WTC11 (cell line): ENCODE measurements at regions not wholly inside any gene's neighbourhood (a gene's known extent, or its start where the extent isn't known, plus 50 kb on each side); places are given as distances from the start of the nearest gene placed in this dataset.

Experiments
- ATF2 ChIP-seq: sonication (generic); formaldehyde crosslinking; IDR thresholded peaks from 2 replicates; pipeline ENCODE4 v1.8.1; 2022; ENCODE audit warnings: low read depth, missing genetic modification reagents, borderline replicate concordance
- CREB1 ChIP-seq: sonication (generic); formaldehyde crosslinking; IDR thresholded peaks from 2 replicates; pipeline ENCODE4 v1.8.0; 2023; ENCODE audit warnings: mild to moderate bottlenecking, missing genetic modification reagents
- FOXJ3 ChIP-seq: sonication (generic); formaldehyde crosslinking; IDR thresholded peaks from 2 replicates; pipeline ENCODE4 v1.9.0; 2021; ENCODE audit warnings: missing genetic modification reagents, mild to moderate bottlenecking, borderline replicate concordance
- JUN ChIP-seq: sonication (generic); formaldehyde crosslinking; IDR thresholded peaks from 2 replicates; pipeline ENCODE4 v1.8.0; 2023; ENCODE audit warnings: mild to moderate bottlenecking, missing genetic modification reagents
- NR3C1 ChIP-seq: sonication (generic); formaldehyde crosslinking; conservative IDR thresholded peaks from 2 replicates; pipeline ENCODE4 v1.8.1; 2023; ENCODE audit warnings: low read depth, mild to moderate bottlenecking, missing genetic modification reagents
- USF2 ChIP-seq: sonication (generic); formaldehyde crosslinking; IDR thresholded peaks from 2 replicates; pipeline ENCODE4 v1.8.1; 2023; ENCODE audit warnings: mild to moderate bottlenecking, missing genetic modification reagents, moderate library complexity
- ZBTB21 ChIP-seq: sonication (generic); formaldehyde crosslinking; IDR thresholded peaks from 2 replicates; pipeline ENCODE4 v1.8.1; 2023; ENCODE audit warnings: mild to moderate bottlenecking, missing genetic modification reagents, borderline replicate concordance
- ZMAT4 ChIP-seq: fragments of 250-450 bp; sonication (Bioruptor Pico); IDR thresholded peaks from 2 replicates; pipeline ENCODE4 v1.9.0; 2021; ENCODE audit warnings: mild to moderate bottlenecking
- ZNF423 ChIP-seq: fragments of 250-450 bp; sonication (Bioruptor Pico); IDR thresholded peaks from 2 replicates; pipeline ENCODE4 v2.1.2; 2022; ENCODE audit warnings: mild to moderate bottlenecking, moderate library complexity
- TF ChIP-seq, protein P1 (sequence below): fragments of 200-600 bp; IDR thresholded peaks from 2 replicates; pipeline ENCODE4 v1.8.0; 2022; ENCODE audit warnings: antibody characterized with exemption
- TF ChIP-seq, protein P2 (sequence below): sonication (generic); formaldehyde crosslinking; IDR thresholded peaks from 2 replicates; pipeline ENCODE4 v1.8.0; 2022; ENCODE audit warnings: missing genetic modification reagents
- TF ChIP-seq, protein P3 (sequence below): sonication (generic); formaldehyde crosslinking; conservative IDR thresholded peaks from 2 replicates; pipeline ENCODE4 v1.8.1; 2023; ENCODE audit warnings: mild to moderate bottlenecking, low read depth, missing genetic modification reagents, moderate library complexity
- TF ChIP-seq, protein P4 (sequence below): sonication (generic); formaldehyde crosslinking; IDR thresholded peaks from 2 replicates; pipeline ENCODE4 v1.8.1; 2023; ENCODE audit warnings: mild to moderate bottlenecking, missing genetic modification reagents
- TF ChIP-seq, protein P5 (sequence below): sonication (generic); formaldehyde crosslinking; IDR thresholded peaks from 2 replicates; pipeline ENCODE4 v1.8.1; 2023; ENCODE audit warnings: mild to moderate bottlenecking, missing genetic modification reagents, moderate library complexity

GRCh38 chr3:181637456-181637855, 74.3 kb upstream of the SOX2 start:
- TF ChIP-seq, protein P1, sequence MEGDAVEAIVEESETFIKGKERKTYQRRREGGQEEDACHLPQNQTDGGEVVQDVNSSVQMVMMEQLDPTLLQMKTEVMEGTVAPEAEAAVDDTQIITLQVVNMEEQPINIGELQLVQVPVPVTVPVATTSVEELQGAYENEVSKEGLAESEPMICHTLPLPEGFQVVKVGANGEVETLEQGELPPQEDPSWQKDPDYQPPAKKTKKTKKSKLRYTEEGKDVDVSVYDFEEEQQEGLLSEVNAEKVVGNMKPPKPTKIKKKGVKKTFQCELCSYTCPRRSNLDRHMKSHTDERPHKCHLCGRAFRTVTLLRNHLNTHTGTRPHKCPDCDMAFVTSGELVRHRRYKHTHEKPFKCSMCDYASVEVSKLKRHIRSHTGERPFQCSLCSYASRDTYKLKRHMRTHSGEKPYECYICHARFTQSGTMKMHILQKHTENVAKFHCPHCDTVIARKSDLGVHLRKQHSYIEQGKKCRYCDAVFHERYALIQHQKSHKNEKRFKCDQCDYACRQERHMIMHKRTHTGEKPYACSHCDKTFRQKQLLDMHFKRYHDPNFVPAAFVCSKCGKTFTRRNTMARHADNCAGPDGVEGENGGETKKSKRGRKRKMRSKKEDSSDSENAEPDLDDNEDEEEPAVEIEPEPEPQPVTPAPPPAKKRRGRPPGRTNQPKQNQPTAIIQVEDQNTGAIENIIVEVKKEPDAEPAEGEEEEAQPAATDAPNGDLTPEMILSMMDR, result no peak
- TF ChIP-seq FOXJ3 (CRISPR knock-in tag) (no peak), CREB1 (CRISPR knock-in tag) (no peak), JUN (CRISPR knock-in tag) (no peak), ZMAT4 (CRISPR knock-in tag) (no peak), USF2 (no peak), ZNF423 (CRISPR knock-in tag) (no peak), NR3C1 (CRISPR knock-in tag) (no peak), ATF2 (CRISPR knock-in tag) (no peak), ZBTB21 (CRISPR knock-in tag) (no peak)
- TF ChIP-seq, protein P2, sequence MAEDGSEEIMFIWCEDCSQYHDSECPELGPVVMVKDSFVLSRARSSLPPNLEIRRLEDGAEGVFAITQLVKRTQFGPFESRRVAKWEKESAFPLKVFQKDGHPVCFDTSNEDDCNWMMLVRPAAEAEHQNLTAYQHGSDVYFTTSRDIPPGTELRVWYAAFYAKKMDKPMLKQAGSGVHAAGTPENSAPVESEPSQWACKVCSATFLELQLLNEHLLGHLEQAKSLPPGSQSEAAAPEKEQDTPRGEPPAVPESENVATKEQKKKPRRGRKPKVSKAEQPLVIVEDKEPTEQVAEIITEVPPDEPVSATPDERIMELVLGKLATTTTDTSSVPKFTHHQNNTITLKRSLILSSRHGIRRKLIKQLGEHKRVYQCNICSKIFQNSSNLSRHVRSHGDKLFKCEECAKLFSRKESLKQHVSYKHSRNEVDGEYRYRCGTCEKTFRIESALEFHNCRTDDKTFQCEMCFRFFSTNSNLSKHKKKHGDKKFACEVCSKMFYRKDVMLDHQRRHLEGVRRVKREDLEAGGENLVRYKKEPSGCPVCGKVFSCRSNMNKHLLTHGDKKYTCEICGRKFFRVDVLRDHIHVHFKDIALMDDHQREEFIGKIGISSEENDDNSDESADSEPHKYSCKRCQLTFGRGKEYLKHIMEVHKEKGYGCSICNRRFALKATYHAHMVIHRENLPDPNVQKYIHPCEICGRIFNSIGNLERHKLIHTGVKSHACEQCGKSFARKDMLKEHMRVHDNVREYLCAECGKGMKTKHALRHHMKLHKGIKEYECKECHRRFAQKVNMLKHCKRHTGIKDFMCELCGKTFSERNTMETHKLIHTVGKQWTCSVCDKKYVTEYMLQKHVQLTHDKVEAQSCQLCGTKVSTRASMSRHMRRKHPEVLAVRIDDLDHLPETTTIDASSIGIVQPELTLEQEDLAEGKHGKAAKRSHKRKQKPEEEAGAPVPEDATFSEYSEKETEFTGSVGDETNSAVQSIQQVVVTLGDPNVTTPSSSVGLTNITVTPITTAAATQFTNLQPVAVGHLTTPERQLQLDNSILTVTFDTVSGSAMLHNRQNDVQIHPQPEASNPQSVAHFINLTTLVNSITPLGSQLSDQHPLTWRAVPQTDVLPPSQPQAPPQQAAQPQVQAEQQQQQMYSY (CRISPR knock-in tag), result no peak
- TF ChIP-seq, protein P3, sequence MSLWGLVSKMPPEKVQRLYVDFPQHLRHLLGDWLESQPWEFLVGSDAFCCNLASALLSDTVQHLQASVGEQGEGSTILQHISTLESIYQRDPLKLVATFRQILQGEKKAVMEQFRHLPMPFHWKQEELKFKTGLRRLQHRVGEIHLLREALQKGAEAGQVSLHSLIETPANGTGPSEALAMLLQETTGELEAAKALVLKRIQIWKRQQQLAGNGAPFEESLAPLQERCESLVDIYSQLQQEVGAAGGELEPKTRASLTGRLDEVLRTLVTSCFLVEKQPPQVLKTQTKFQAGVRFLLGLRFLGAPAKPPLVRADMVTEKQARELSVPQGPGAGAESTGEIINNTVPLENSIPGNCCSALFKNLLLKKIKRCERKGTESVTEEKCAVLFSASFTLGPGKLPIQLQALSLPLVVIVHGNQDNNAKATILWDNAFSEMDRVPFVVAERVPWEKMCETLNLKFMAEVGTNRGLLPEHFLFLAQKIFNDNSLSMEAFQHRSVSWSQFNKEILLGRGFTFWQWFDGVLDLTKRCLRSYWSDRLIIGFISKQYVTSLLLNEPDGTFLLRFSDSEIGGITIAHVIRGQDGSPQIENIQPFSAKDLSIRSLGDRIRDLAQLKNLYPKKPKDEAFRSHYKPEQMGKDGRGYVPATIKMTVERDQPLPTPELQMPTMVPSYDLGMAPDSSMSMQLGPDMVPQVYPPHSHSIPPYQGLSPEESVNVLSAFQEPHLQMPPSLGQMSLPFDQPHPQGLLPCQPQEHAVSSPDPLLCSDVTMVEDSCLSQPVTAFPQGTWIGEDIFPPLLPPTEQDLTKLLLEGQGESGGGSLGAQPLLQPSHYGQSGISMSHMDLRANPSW, result no peak
- TF ChIP-seq, protein P4, sequence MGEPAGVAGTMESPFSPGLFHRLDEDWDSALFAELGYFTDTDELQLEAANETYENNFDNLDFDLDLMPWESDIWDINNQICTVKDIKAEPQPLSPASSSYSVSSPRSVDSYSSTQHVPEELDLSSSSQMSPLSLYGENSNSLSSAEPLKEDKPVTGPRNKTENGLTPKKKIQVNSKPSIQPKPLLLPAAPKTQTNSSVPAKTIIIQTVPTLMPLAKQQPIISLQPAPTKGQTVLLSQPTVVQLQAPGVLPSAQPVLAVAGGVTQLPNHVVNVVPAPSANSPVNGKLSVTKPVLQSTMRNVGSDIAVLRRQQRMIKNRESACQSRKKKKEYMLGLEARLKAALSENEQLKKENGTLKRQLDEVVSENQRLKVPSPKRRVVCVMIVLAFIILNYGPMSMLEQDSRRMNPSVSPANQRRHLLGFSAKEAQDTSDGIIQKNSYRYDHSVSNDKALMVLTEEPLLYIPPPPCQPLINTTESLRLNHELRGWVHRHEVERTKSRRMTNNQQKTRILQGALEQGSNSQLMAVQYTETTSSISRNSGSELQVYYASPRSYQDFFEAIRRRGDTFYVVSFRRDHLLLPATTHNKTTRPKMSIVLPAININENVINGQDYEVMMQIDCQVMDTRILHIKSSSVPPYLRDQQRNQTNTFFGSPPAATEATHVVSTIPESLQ, result no peak
- TF ChIP-seq, protein P5, sequence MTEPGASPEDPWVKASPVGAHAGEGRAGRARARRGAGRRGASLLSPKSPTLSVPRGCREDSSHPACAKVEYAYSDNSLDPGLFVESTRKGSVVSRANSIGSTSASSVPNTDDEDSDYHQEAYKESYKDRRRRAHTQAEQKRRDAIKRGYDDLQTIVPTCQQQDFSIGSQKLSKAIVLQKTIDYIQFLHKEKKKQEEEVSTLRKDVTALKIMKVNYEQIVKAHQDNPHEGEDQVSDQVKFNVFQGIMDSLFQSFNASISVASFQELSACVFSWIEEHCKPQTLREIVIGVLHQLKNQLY (CRISPR knock-in tag), result no peak
